ENCODE measurements at regions not wholly inside any gene's neighbourhood (a gene's known extent, or its start where the extent isn't known, plus 50 kb on each side); places are given as distances from the start of the nearest gene placed in this dataset.

- Histone ChIP-seq H3K4me3 (no peak overlapping the region), H3K27ac (no peak overlapping the region)
- TF ChIP-seq, protein P1, sequence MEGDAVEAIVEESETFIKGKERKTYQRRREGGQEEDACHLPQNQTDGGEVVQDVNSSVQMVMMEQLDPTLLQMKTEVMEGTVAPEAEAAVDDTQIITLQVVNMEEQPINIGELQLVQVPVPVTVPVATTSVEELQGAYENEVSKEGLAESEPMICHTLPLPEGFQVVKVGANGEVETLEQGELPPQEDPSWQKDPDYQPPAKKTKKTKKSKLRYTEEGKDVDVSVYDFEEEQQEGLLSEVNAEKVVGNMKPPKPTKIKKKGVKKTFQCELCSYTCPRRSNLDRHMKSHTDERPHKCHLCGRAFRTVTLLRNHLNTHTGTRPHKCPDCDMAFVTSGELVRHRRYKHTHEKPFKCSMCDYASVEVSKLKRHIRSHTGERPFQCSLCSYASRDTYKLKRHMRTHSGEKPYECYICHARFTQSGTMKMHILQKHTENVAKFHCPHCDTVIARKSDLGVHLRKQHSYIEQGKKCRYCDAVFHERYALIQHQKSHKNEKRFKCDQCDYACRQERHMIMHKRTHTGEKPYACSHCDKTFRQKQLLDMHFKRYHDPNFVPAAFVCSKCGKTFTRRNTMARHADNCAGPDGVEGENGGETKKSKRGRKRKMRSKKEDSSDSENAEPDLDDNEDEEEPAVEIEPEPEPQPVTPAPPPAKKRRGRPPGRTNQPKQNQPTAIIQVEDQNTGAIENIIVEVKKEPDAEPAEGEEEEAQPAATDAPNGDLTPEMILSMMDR (IDR thresholded peaks at IDR 0.05) = no peak
- no peak for DNase-seq (ENCODE audit: low spot score)
Observed at GRCh38 chr5:155451106-155451505, 437.6 kb downstream of the KIF4B start.

DNA sequence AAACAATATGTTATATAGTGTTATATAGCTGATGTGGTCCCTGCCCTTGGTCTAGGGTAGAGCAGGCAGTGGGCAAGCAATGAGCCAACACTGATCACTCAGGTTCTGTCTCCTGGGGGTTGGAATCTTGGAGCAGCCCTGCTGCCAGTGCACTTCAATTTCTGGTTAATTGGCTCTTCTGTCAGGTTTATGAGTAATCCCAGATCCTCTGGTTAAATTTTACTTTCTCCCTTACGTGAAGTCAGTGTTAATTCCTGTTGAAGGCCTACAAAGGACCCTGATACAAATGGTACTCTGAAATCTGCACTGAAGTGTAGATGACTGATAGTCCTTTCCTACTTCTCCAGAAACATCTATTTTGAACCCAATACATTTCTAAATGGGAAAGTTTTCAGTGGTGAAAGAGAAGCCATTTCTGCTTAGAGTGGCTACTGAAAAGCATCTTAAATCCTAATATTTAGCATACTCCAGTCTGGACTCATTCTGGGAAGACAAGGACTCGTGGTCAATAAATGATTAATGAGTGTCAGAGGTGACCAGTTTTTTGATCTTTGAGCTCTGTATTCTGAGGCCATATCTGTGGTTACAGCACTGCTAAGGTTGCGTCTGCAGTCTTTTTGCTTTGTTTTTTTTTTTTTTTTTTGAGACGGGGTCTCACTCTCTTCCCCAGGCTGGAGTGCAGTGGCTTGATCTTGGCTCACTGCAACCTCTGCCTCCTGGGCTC is 442.4 kb downstream of the KIF4B start:
- TF ChIP-seq, protein P1 (IDR thresholded peaks at IDR 0.05) = no peak
- DNase-seq (ENCODE audit: low spot score) = no peak
- no peak overlapping the region for H3K4me3 ChIP-seq
- H3K27ac ChIP-seq = no peak overlapping the region

- Histone ChIP-seq H3K4me3 (no peak overlapping the region), H3K27ac (no peak overlapping the region)
- TF ChIP-seq, protein P1 (IDR thresholded peaks at IDR 0.05) = no peak
- no peak for DNase-seq (ENCODE audit: low spot score)
Observed at GRCh38 chr5:155459889-155460500, 446.4 kb downstream of the KIF4B start.

GRCh38 chr5:155460501-155460931 is 447.0 kb downstream of the KIF4B start:
- H3K4me3 ChIP-seq = no peak overlapping the region
- TF ChIP-seq, protein P1 (IDR thresholded peaks at IDR 0.05) = no peak
- no peak overlapping the region for H3K27ac ChIP-seq
- DNase-seq (ENCODE audit: low spot score) = no peak

DNA sequence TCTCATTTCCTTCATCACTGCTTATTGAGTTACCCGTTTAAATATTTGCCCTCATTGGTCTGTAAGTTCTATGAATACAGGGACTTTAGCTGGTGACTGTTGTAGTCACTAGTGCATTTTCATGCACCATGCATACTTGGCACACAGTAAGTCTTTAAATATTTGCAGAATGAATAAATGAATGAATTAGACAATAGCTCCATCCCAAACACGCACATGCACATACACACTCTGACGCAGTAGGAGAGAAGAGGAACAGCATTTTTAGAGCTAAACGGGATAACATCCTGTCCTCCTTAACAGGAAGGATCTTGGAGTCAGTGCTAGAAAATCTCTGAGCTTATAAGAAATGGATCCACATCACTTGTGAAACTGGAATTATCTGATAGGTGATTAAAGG is 447.7 kb downstream of the KIF4B start:
- no peak for DNase-seq (ENCODE audit: low spot score)
- H3K4me3 ChIP-seq = no peak overlapping the region
- no peak overlapping the region for H3K27ac ChIP-seq
- TF ChIP-seq, protein P1 (IDR thresholded peaks at IDR 0.05) = no peak

DNA sequence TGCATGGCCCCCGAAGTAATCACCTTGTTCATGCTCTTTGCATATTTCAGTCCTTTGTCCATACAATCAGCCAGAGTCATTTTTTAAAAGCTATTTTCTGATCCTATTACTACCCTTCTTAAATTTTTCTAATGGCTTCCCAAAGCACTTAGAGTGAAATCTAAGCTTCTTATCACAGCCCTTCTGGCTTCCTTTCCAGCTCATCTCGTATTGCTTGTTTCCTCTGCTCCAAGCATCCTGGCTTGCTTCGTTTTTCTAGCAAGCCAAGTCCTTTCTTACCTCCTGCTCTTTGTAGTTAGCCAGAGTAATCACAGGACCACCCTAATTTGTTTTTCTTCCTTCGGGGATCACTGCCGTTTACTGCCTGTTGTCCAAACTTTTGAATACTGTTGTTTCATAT is 453.3 kb downstream of the KIF4B start:
- Histone ChIP-seq H3K4me3 (no peak overlapping the region), H3K27ac (no peak overlapping the region)
- TF ChIP-seq, protein P1 (IDR thresholded peaks at IDR 0.05) = no peak
- DNase-seq (ENCODE audit: low spot score) = no peak

GRCh38 chr5:155471027-155471426 is 457.5 kb downstream of the KIF4B start:
- H3K4me3 ChIP-seq = no peak overlapping the region
- no peak overlapping the region for H3K27ac ChIP-seq
- DNase-seq (ENCODE audit: low spot score) = no peak
- TF ChIP-seq, protein P1 (IDR thresholded peaks at IDR 0.05) = no peak
